GM18951 (cell line): ENCODE measurements at regions not wholly inside any gene's neighbourhood (a gene's known extent, or its start where the extent isn't known, plus 50 kb on each side); places are given as distances from the start of the nearest gene placed in this dataset.

Source experiments
- POLR2A ChIP-seq: IDR thresholded peaks from 4 replicates; pipeline ENCODE4 v1.6.1; 2011; ENCODE audit warnings: mild to moderate bottlenecking; ENCODE audit not compliant: insufficient read length, insufficient read depth; ENCODE audit errors: extremely low read depth
- in situ Hi-C: fragments of 300-500 bp; cut with MboI; formaldehyde crosslinking; loops from one replicate; pipeline ENCODE4 v1.12.0; 2022; ENCODE audit warnings: low sequenced_read_pairs, mixed read lengths, inconsistent platforms; ENCODE audit not compliant: unreplicated experiment

- in situ Hi-C loops = no loop called here
- TF ChIP-seq POLR2A = no peak
Observed at GRCh38 chr2:104416339-104417000, 437.4 kb upstream of the POU3F3 start.

- in situ Hi-C loops = no loop called here
- TF ChIP-seq POLR2A = no peak
Observed at GRCh38 chr2:104420420-104420819, 433.5 kb upstream of the POU3F3 start.

- no peak for TF ChIP-seq POLR2A
- in situ Hi-C loops = no loop called here
Observed at GRCh38 chr2:104420953-104421352, 433.0 kb upstream of the POU3F3 start.

- in situ Hi-C loops = no loop called here
Observed at GRCh38 chr2:104425850-104426595, 427.9 kb upstream of the POU3F3 start.

GRCh38 chr2:104428155-104428554 is 425.8 kb upstream of the POU3F3 start:
- no peak for TF ChIP-seq POLR2A
- in situ Hi-C loops = no loop called here

More at GRCh38 chr2:104425850-104426595, 427.9 kb upstream of the POU3F3 start:
- no peak for TF ChIP-seq POLR2A

- no peak for TF ChIP-seq POLR2A
- in situ Hi-C loops = no loop called here
Observed at GRCh38 chr2:104429639-104430358, 424.1 kb upstream of the POU3F3 start.

- no peak for TF ChIP-seq POLR2A
- in situ Hi-C loops = no loop called here
Observed at GRCh38 chr2:104430359-104430740, 423.6 kb upstream of the POU3F3 start.

- no peak for TF ChIP-seq POLR2A
- in situ Hi-C loops = no loop called here
Observed at GRCh38 chr2:104430852-104431251, 423.1 kb upstream of the POU3F3 start.

GRCh38 chr2:104431701-104432121 is 422.2 kb upstream of the POU3F3 start:
- in situ Hi-C loops = no loop called here

GRCh38 chr2:104432401-104432800 is 421.5 kb upstream of the POU3F3 start:
- in situ Hi-C loops = no loop called here
- TF ChIP-seq POLR2A = no peak

More at GRCh38 chr2:104431701-104432121, 422.2 kb upstream of the POU3F3 start:
- TF ChIP-seq POLR2A = no peak

GRCh38 chr2:104432991-104433390 is 420.9 kb upstream of the POU3F3 start:
- in situ Hi-C loops = no loop called here
- no peak for TF ChIP-seq POLR2A

- in situ Hi-C loops = no loop called here
- TF ChIP-seq POLR2A = no peak
Observed at GRCh38 chr2:104433657-104434056, 420.3 kb upstream of the POU3F3 start.

- in situ Hi-C loops = no loop called here
- no peak for TF ChIP-seq POLR2A
Observed at GRCh38 chr2:104434318-104434792, 419.6 kb upstream of the POU3F3 start.
